ENCODE measurements at regions not wholly inside any gene's neighbourhood (a gene's known extent, or its start where the extent isn't known, plus 50 kb on each side); places are given as distances from the start of the nearest gene placed in this dataset.

DNA sequence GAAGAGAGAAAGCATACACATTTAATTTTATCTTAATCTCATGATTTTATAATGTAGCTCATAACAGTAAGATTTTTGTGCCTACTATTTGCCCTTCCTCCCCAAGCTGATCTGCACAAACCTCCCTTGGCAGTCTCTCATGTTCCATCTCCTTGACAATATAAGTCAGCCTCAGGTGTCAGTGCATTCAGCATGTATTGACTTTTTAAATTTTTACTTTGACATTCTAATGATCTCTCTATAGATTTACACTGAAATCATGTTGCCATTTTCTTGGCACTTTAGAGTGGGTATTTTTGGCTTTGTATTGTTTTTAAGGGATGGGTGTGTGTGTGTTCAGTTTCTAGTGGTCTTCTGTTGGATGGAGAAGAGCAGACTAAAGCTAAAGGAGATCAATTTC lies 505.3 kb upstream of the CPEB2 start:
- DNase-seq, result no peak

DNA sequence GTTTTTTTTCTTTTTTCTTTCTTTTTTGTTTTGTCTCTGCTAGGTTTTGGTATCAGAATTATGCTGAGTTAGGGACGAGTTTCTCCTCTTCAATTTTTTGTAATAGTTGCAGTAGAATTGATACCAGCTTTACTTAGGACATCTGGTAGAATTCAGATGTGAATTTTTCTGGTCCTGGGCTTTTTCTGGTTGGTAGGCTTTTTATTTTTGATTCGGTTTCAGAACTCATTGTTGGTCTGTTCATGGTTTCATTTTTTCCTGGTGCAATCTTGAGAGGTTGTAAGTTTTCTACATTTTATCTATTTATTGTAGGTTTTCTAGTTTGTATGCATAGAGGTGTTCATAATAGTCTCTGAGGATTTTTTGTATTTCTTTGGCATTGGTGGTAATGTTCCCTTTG lies 498.1 kb upstream of the CPEB2 start:
- no peak for DNase-seq

DNA sequence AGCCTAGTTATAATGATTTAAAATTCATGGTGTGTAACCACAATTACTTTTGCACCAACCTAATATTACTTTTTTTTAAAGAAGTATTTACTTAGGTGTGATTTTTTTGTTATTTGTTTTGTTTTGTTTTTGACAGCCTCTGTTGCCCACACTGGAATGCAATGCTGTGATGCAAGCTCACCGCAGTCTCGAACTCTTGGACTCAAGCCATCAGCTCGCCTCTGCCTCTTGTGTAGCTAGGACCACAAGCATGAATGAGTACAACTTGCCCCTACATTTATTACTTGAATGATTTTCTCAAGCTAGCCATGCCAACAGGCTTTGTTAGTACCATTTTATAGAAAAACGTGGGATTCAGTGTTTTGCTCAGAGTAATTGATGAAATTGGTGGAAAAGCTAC lies 488.8 kb upstream of the CPEB2 start:
- no peak for DNase-seq

DNA sequence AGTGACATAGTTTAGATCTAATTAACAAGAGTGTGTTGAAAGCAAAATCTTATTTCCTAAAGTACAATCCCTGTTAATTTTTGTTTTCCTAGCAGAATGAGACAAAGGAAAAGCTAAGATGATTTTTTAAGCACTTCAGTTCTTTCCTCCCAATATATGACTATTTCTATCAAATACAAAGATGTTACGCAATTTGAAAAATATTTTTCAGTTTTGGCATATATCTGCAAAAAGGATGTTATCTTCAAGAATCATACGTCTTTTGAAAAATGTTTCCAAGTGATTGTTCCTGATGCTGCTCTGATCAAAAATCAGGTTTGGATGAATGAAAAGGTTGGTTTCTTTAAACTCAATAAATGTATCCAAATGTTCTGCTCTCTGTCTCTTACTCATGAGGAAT lies 486.7 kb upstream of the CPEB2 start:
- DNase-seq, result no peak

DNA sequence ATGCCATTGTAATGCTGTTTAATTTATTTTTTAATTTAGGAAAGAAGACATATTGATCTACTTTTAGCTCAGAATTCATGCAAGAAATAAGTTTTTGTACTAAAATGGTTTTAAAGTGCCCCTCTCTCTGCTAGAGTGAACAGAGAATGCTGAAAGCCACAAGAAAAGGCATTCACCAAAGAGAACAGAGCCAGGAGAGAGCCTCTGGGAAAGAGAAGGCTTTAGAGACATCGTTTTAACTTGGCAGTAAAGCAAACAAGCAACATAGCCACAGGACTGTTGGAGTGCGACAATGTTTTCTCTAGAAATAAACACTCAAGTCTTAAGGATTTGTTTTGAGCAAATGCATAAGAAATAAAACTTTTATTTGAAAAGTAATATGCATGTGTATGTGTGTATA lies 484.1 kb upstream of the CPEB2 start:
- no peak for DNase-seq

DNA sequence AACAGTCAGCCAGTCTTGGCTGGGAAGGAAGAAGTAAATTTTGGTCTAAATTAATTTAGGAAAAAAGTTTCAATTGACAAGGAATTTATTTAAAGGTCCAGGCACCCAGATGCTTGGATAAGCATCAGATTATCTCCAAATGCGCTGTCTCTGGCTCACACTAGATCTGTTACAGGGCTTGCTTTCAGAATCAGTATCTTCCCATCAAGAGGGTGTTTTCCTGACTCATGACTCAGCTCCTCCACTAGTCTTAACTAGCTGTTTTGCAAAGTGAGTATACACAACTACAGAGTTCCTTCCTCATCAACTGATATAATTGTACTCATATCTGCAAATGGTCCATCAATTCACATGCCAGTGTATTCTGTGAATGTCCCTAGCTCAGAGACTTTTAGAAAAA lies 482.1 kb upstream of the CPEB2 start:
- no peak for DNase-seq

DNA sequence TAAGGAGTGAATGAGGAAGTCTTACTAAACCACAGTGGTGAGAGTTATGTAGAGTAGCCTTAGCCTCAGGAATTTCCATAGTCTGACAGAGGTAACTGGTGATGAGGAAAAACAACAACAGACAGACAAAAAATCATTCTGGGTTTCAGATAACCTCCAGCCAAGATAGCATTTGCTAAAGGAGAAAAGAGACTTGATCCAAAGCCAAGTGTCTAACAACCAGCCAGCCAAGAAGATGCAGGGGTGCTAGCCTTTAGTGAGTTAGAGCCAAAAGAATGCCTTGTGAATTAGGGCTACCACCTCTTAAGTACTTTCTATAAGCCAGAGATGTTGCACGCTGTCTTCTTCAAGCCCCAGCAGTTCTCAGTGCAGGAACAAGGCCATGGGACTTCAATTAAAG lies 478.0 kb upstream of the CPEB2 start:
- no peak for DNase-seq

DNA sequence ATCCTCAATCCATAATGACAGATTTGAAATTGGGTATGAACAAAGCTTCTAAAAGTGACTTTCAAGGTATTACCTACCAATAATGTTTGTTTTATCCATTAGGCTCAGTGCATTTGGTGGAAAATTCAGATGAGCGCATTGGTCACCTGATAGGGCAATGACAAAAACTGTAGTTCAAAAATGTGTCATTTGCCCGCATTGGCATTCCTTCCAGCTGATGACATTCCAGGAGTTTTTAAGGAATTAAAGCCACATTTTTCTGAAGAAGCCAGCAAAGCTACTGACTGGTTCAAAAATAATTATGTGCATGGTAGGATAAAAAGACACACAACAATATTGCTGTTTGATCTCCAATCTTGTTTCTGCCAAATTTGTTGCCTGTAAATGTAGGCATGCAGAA lies 473.4 kb upstream of the CPEB2 start:
- DNase-seq, result no peak

DNA sequence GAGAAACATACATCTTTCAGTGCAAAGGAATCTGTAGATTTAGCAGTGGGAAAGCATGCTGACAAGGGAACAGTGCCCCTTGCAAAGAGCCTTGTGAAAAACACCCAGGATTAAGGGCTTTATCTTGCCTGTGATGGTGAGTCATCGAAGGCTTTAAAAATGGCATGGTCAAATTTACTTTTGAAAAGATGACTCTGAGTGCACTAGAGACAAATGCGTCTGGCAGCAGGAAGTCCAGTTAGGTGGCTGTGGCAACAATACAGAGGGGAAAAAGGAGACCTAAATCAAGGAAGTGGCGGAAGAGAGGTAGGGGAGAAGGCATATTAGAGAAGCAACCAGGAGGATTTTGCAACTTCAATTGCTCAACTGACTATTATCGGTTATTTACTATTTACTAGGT lies 472.6 kb upstream of the CPEB2 start:
- DNase-seq, result no peak

DNA sequence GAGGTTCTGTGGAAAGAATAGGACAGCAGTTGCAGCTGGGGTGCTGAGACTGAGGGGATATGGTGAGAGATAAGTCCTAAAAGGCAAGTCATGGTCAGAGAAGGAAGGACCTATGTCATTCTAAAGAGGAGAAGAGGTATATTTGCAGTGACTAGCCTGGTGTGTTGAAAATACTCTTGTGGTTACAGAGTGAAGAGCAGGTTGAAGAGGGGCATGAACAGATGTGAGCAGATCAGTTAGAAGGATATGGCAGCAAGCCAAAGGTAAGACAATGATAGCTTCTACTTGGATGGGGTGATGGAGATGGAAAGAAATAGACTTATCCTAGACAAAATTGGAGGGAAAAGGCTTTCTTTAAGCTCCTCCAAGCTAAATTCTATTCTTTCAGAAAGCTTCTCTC lies 469.8 kb upstream of the CPEB2 start:
- DNase-seq, result peak; percentile 39 to 66

DNA sequence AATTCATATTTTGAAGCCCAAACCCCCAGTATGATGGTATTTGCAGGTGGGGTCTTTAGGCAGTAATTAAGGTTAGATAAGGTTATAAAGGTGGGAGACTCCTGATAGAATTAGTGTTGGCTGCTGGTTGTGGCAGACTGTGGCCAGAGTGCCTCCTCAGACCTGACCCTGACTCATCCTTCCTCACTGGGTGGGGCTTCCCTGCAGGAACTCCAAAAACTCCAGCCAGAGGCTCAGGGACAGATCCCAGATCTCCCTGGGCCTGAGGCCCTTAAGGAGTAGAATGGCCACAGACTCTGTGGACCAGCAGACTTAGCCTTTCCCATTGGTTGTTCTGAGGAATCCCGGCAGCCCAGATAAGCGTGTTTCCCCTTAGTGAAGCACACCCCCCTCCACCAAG lies 463.0 kb upstream of the CPEB2 start:
- no peak for DNase-seq

DNA sequence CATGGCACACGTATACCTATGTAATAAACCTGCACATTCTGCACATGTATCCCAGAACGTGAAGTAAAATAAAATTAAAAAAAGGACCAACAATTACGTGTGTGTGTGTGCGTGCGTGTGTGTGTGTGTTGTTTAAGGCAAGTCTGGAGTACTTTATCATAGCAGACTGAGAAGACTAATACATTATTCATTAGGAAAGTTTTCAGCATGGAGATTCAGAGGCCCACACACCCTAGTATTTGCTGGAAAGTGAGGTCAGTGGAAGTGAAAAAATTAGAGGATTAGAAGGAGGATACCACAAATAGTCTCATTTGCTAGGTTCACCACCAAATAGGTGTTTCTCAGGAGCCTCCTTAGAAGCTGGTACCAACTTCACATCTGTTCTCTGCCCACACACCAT lies 457.1 kb upstream of the CPEB2 start:
- DNase-seq, result no peak

DNA sequence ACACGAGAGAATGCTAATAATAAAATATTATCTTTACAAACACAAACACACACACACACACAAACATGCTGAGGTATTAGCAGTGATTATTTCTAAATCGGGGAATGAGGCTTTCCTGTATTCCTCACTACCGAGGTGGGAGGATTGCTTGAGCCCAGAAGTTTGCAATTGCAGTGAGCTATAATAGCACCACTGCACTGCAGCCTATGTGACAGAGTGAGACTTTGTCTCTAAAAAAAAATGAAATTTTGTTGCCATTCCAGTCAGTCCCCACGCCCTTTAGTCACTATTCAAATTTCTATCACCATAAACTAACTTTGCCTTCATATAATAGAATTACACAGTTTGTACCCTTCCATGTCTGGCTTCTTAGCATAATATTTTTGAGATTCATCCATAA lies 456.5 kb upstream of the CPEB2 start:
- DNase-seq, result no peak

DNA sequence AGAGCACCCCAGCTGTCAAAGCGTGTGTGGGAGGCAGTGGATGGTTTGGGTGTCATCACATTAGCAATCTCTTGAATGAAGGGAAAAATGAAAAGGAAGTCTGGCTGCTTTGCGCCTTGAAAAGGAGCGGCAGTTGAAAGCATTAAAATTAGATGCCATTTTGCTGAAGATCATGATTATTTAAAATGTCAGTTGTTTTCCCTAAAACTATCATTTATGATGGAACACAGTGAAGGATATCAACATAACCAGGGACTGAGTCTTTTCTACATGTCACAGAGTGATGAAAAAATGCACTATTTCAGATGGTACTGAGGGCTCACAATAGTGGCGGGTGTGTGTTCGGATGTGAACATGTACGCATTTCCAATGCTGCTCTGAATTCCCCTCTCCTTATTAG lies 450.2 kb upstream of the CPEB2 start:
- no peak for DNase-seq

DNA sequence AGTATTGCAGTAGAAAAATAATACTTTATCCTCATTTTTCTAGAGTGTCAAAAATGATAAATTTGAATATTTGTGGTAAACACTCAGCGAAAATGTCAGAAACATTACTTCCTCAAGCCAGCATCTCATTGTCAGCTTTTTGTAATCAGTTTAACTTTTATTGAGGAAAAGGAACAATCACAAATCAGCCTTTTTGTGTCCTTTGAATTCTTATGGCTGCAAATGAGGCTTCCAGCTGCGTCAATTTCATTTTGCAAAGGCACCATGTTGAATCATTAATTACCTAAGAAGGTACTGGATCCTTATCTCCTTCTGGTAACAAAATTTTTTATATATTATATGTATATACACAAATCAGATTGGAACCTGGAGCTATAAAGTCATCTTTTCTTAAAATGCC lies 442.6 kb upstream of the CPEB2 start:
- DNase-seq, result no peak

DNA sequence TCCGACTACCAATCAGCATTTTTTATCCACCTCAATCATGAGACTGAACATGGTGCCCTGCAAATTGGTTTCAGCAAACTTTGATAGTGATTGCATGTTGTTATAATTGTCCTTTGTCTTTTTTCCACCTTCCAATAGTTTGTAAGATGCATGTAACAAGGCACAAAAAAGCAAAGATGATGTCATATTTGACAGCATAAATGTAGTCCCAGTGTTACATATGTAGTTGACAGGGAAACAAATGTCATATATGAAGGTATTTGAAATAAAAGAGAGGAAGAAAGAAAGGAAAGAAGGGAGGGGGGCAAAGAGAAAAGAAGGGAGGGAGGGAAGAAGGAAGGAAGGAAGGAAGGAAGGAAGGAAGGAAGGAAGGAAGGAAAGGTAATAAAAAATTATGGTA lies 441.7 kb upstream of the CPEB2 start:
- DNase-seq, result no peak

DNA sequence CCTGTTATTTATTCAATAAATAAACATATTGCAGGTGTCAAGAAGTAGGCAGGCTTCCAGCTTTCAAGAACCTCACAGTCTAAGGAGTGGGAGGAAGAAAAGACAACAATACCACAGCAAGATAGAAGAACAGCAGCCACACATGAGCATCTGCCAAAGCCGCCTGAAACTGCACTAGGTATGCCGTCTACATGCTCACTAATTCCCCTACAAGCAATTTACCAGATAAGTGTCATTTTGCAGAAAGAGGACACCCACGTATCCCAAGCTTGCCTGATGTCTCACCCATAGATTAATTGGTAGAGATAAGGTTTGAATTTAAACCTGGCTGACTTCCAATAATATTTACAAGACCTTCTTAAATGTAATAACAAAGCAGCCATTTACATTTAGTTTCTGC lies 439.4 kb upstream of the CPEB2 start:
- DNase-seq, result no peak

DNA sequence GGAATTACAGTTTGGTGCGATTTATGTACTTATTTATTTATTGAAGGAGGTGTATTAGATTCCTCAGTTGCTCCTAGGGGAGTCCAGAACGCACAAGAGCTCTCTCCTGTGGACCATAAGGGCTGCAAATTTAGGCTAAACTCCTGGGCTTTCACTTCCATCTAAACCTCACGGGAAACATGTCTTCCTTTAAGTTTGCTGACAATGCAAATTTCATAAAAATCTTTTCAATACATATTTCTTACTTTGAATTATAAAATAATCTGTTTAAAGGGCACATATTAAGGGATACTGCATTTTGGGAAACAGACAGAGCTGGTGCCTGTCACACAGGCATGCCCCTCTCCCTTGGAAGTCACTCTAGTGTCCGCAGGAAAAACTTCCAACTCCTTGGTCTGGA lies 438.0 kb upstream of the CPEB2 start:
- DNase-seq, result no peak

DNA sequence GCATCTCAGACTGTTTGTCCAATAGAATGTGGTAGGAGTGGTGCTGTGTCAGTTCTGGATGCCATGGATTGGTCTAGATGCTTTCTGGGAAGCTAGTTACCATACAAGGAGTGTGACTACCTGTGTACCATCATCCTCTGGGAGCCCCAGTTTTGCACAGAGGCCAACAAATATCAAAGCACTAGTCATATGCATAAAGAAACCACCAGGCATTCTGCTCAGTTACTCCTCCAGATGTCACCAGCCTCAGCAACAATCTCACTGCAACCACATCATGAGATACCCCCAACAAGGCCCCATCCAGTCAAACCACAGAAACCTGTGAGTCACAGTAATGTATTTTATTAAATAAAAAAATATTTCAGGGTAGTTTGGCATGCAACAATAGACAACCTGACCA lies 435.8 kb upstream of the CPEB2 start:
- no peak for DNase-seq

DNA sequence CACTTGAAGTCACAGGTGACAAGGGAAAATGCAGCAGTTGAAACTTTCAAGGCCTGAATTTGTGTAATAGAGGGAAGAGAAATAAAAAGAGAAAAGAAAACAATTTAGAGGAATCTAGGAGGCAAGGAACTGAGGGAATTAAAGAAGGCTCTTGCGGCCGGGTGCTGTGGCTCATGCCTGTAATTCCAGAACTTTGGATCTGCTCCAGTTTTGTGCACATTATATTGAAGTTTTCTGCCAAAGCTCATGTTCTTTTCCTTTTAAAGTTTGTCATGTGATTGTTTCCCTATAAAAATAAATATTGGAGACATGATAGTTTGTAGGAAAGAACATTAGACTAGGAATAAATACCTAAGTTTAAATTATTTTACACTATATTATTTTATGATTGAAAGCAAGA lies 433.9 kb upstream of the CPEB2 start:
- no peak for DNase-seq

DNA sequence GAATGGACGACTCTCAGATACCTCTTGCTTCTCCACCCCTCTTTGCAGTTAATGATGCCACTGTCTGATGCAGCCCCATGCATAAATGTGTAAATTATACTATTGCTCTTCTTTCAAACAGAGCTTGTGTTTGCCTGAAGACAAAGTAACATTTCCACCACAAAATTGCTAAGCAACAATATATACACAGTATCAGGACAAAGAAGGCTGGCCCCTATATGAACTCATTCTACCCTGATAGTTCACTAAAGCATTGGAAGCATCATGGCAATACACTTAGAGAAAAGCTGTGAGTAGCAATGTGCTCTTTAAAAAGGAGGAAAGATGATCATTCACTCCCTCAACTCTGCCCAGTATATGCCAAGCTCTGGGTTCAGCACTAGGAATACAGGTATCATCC lies 427.0 kb upstream of the CPEB2 start:
- DNase-seq, result no peak

DNA sequence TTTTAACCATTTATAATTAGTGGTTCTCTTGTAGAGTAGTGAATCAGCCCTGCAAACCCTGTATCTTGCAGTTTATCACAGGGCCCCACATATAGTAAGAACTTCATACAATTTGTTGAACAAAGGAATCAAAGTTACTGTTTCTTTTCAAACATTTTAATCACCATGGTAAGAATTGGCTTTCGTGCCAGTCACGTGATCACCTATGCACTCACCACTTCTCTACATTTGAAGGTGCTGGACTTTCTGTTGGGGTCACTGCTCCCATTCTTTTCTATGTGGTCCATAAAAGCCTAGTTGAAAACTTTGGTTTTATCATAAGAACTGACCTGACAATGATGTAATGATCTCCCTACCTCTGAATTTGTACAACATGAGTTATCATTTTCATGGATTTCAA lies 426.4 kb upstream of the CPEB2 start:
- no peak for DNase-seq

DNA sequence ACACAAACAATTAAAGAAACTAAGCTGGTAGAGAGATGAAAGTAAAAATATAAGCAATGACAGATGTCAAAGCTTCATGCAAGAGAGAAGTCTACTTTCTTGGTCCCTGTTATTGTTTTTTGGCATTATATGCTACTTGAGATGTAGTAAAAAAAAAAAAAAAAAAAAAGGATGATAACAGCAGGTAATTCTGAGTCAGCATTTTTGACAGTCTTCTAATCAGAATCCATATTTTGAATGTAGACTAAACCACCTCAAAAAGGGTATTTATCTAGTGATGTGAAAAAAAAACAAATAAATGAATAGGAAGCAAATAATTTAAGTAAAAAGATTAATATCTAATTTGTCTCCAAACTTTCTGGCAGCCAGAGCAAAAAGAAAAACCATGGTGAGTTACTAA lies 422.2 kb upstream of the CPEB2 start:
- no peak for DNase-seq

DNA sequence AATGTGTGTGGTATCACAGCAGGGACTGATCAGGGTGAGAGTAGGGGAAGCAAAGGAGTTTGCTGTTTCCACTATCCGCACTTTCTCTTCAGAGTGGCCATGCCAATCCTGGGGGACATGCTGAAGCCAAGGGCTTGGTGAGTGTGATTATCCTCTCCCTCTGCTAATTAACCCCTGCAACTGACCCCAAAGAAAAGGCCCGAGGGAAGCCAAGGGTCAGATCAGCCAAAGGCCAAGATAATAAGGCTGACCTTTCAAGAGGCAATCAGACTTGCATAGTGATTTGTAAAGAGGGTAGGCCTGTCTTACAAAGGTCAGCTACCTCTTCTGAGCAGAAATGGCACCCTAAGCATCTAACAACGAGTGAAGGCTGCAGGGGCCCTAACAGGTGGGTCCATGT lies 420.5 kb upstream of the CPEB2 start:
- DNase-seq, result no peak

DNA sequence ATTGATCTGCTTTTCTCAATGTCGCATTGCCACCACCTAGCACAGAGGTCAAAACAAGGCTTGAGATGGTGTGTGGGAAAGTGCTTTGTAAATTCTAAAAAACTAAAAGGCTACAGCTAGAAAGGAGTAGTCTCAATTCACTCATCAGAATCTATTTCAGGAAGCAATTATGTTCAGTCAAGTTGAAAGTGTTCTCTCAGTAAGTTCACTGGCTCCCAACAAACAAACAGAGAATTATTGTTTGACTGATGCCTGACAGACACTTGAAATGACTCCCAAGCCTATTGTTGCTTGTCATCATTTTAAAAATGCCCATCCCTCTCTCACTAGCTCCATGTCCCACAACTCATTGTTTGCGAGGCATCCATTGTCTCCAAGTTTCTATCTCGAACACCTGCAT lies 419.6 kb upstream of the CPEB2 start:
- no peak for DNase-seq

DNA sequence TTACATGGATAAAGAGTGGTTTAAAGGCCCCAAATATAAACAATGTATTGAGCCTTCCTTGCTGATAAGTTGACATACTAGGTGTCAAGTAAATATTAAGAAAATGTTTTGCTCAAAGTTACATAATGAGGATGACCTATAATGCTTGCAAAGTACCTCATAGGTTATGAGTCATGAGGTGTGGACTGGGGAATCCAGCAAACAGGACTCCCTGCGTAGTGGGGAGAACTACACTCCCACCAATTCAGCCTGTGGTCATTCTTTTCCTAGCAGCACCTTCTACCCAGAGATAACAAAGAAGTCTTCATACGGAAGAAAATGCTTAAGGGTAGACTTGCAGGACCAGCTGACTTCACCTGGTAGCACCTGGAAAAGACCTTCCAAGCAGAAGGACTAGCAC lies 418.9 kb upstream of the CPEB2 start:
- no peak for DNase-seq

DNA sequence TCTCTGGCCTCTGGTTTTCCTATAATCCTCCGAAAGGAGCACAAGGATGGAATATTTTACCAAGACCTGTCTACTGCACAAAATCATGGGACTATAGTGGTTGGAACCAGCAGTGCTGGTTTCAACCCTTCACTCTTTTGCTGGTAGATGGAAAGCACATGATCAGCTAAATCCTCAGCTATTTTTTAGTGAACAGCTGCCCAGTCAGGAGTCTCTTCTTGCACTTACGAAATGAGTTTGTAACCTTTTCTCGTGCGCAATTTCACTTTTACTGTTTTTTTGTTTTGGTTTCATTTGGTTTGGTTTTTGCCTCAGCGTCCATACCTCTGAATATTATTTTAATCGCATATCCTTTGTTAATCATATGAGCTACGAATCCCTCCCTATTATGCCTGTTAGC lies 418.5 kb upstream of the CPEB2 start:
- no peak for DNase-seq
